T follicular helper cell (primary cell): ENCODE measurements at regions not wholly inside any gene's neighbourhood (a gene's known extent, or its start where the extent isn't known, plus 50 kb on each side); places are given as distances from the start of the nearest gene placed in this dataset.
"Not testable (repeated sequence)": the region's sequence is repeated elsewhere in the genome, so short reads cannot be mapped to it uniquely, and the experiment has no call there.

Experiments
- DNase-seq: peaks from one replicate; pipeline ENCODE4 v3.0.0-alpha.2; 2020; ENCODE audit warnings: low read depth

GRCh38 chr5:96101358-96102089 is 139.9 kb upstream of the ELL2 start:
- DNase-seq: no peak

- not testable (repeated sequence) for DNase-seq
Measured at GRCh38 chr5:96097488-96097887, 135.8 kb upstream of the ELL2 start.

GRCh38 chr5:96096724-96097123 is 135.1 kb upstream of the ELL2 start:
- no peak for DNase-seq

- no peak for DNase-seq
Measured at GRCh38 chr5:96094904-96095303, 133.3 kb upstream of the ELL2 start.

GRCh38 chr5:96093890-96094381 is 132.3 kb upstream of the ELL2 start:
- DNase-seq: no peak

- DNase-seq: no peak
Measured at GRCh38 chr5:96093340-96093739, 131.7 kb upstream of the ELL2 start.

GRCh38 chr5:96091874-96092273 is 130.2 kb upstream of the ELL2 start:
- no peak for DNase-seq

GRCh38 chr5:96090215-96090614 is 128.6 kb upstream of the ELL2 start:
- DNase-seq: no peak

GRCh38 chr5:96088706-96089498 is 127.3 kb upstream of the ELL2 start:
- DNase-seq: no peak

GRCh38 chr5:96087939-96088338 is 126.3 kb upstream of the ELL2 start:
- DNase-seq: no peak

GRCh38 chr5:96084874-96085506 is 123.3 kb upstream of the ELL2 start:
- DNase-seq: no peak

GRCh38 chr5:96083361-96083881 is 121.8 kb upstream of the ELL2 start:
- no peak for DNase-seq

- no peak for DNase-seq
Measured at GRCh38 chr5:96081276-96081858, 119.7 kb upstream of the ELL2 start.

GRCh38 chr5:96080557-96080956 is 118.9 kb upstream of the ELL2 start:
- no peak for DNase-seq

- DNase-seq: no peak
Measured at GRCh38 chr5:96079962-96080361, 118.3 kb upstream of the ELL2 start.

GRCh38 chr5:96079075-96079474 is 117.4 kb upstream of the ELL2 start:
- DNase-seq: no peak

GRCh38 chr5:96076451-96076850 is 114.8 kb upstream of the ELL2 start:
- DNase-seq: no peak

GRCh38 chr5:96075579-96076289 is 114.1 kb upstream of the ELL2 start:
- DNase-seq: no peak

- no peak for DNase-seq
Measured at GRCh38 chr5:96074870-96075269, 113.2 kb upstream of the ELL2 start.

GRCh38 chr5:96074460-96074859 is 112.8 kb upstream of the ELL2 start:
- DNase-seq: no peak

- DNase-seq: no peak
Measured at GRCh38 chr5:96072791-96073165, 111.1 kb upstream of the ELL2 start.
